Neural crest cell (in vitro differentiated cells): ENCODE measurements at regions not wholly inside any gene's neighbourhood (a gene's known extent, or its start where the extent isn't known, plus 50 kb on each side); places are given as distances from the start of the nearest gene placed in this dataset.

ENCODE experiments used
- DNase-seq: peaks from one replicate; pipeline ENCODE4 v3.0.0; 2021; ENCODE audit warnings: low read depth, mixed read lengths, low spot score
- H3K27ac Mint-ChIP-seq: one replicate; pipeline ENCODE4 v1.8.0; 2021; ENCODE audit warnings: mild to moderate bottlenecking, mixed read lengths; ENCODE audit not compliant: unreplicated experiment
- H3K27me3 Mint-ChIP-seq: 2 replicates; pipeline ENCODE4 v1.8.0; 2021; ENCODE audit warnings: low read depth, mild to moderate bottlenecking, mixed read lengths
- H3K36me3 Mint-ChIP-seq: 2 replicates; pipeline ENCODE4 v1.8.0; 2021; ENCODE audit warnings: low read depth, mild to moderate bottlenecking, mixed read lengths
- H3K4me1 Mint-ChIP-seq: 2 replicates; pipeline ENCODE4 v1.8.0; 2021; ENCODE audit warnings: mixed read lengths
- H3K4me3 Mint-ChIP-seq: one replicate; pipeline ENCODE4 v1.8.0; 2021; ENCODE audit warnings: mild to moderate bottlenecking, mixed read lengths
- H3K9me3 Mint-ChIP-seq: 2 replicates; pipeline ENCODE4 v1.8.0; 2021; ENCODE audit warnings: mixed read lengths
- TF ChIP-seq, protein P1 (sequence below): fragments of 200-600 bp; sonication (generic); conservative IDR thresholded peaks from 2 replicates; pipeline ENCODE4 v1.5.0; 2021; ENCODE audit warnings: antibody characterized with exemption, mild to moderate bottlenecking

DNA sequence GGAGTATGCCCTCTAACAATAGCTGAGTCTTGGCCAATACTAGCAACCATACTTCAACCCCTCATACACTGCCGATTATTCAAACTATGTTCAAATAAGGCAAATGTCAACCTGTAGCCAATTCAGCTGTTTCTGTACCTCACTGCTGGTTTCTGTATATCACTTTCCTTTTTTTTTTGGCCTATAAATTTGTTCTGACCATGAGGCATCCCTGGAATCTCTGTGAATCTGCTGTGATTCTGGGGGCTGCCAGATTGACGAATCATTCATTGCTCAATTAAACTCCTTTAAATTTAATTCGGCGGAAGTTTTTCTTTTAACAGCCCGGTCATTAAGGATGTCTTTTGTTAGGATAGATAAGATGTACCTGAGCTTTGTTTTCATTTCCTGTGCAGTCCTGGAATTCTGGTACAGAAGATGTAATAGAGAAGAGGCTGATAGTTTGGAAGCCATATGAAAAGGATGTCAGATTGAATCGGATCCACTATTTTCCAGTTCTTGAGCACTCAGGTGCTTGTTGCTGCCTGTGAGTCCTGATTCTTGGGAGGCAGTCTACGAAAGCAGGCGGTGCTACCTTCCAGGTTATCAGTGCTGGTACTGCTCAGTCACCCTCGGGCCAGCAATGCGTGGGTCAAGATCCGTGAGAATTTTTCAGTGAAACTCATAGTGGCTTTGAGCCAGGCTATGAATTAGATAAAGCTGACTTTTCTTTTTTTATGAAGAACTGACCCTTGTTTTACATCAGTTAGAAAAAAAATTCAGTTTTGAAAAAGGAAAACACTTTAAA is 106.2 kb upstream of the TUT7 start:
- Mint-ChIP-seq H3K4me3 (no peak overlapping the region), H3K27me3 (no peaks in the 10 kb centered on the region), H3K27ac (no peak overlapping the region), H3K36me3 (no peaks in the 10 kb centered on the region), H3K9me3 (no peaks in the 10 kb centered on the region), H3K4me1 (peaks cover 10% of the 10 kb centered on the region)
- TF ChIP-seq, protein P1, sequence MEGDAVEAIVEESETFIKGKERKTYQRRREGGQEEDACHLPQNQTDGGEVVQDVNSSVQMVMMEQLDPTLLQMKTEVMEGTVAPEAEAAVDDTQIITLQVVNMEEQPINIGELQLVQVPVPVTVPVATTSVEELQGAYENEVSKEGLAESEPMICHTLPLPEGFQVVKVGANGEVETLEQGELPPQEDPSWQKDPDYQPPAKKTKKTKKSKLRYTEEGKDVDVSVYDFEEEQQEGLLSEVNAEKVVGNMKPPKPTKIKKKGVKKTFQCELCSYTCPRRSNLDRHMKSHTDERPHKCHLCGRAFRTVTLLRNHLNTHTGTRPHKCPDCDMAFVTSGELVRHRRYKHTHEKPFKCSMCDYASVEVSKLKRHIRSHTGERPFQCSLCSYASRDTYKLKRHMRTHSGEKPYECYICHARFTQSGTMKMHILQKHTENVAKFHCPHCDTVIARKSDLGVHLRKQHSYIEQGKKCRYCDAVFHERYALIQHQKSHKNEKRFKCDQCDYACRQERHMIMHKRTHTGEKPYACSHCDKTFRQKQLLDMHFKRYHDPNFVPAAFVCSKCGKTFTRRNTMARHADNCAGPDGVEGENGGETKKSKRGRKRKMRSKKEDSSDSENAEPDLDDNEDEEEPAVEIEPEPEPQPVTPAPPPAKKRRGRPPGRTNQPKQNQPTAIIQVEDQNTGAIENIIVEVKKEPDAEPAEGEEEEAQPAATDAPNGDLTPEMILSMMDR, result no peak
- no peak for DNase-seq

DNA sequence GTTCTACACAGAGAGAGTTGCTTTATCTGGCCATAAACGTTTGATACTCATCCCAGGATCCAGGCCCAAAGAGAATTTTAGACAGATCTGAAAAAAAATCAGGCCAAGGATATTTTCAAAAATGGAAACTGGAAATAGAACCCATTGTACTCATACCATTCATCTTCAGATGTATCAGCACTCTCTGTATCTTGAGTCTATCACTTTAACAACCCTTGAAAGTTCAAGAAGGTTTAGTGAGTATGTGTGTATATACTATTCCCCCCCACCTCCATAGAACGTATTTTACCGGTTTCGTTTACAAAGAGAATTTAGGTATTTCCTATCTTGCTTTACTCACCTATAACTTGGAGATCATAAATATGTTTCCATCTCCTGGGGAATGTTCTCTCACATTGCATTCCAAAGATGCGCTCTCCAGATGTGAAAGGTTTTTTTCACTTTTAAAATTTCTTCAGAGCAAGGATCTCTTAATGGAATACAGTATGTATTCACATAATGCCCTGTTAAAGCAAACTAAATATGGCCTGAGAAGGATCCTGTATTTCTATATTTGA is 105.5 kb upstream of the TUT7 start:
- H3K4me1 Mint-ChIP-seq, result peaks cover 10% of the 10 kb centered on the region
- TF ChIP-seq, protein P1, result no peak
- no peaks in the 10 kb centered on the region for H3K27me3 Mint-ChIP-seq
- no peaks in the 10 kb centered on the region for H3K9me3 Mint-ChIP-seq
- H3K4me3 Mint-ChIP-seq, result no peak overlapping the region
- H3K36me3 Mint-ChIP-seq, result no peaks in the 10 kb centered on the region
- no peak for DNase-seq
- no peak overlapping the region for H3K27ac Mint-ChIP-seq

DNA sequence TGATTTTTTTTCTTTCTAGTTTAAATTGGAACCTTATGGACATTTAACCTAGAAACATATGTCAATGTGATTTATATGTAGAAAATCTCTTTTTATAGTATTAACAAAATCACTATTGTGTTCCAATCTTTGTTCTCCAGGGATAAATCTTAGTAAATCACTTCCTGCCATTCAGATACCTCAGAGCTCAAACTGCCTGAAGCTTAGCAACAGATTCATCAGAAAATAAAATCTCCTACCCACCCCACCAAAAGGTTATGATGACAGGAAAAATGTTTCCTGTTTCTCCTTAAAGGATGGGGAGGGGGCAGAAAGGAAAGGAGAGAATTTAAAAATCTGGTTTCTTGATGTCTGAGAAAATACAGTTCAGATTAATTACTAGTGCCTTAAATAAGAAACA is 105.0 kb upstream of the TUT7 start:
- H3K27me3 Mint-ChIP-seq, result no peaks in the 10 kb centered on the region
- H3K36me3 Mint-ChIP-seq, result no peaks in the 10 kb centered on the region
- no peak overlapping the region for H3K4me3 Mint-ChIP-seq
- TF ChIP-seq, protein P1, result no peak
- peaks cover 10% of the 10 kb centered on the region for H3K4me1 Mint-ChIP-seq
- no peak overlapping the region for H3K27ac Mint-ChIP-seq
- no peaks in the 10 kb centered on the region for H3K9me3 Mint-ChIP-seq
- no peak for DNase-seq

DNA sequence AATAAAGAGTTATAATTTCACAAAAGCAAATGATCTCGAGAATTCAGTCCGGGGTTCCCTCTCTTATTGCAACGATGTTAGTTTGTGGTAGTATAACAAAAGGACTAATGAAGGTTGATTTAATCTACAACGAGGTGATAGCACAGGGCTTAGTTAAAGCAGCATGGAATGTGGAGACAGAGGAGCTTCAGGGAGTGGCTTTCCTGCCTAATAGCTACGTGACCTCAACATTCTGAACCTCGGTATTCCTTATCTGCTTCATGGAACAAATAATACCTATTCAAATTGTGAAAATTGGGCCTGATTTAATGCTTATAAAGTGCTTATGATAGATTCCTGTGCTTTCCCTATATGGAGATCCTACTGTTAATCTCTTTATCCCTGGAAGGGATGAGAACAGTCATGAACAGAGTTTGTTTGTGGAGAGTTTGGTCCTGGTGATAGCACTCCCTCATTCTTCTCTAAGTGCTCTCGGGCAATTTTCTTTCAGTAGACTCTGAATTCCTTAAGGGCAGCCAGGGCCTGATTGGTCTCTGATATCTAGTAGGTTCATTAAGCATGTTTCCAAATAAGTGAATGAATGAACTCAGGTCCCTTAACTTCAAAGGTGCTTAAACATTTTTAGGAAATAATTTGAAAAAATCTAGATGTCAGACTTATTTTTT is 104.1 kb upstream of the TUT7 start:
- TF ChIP-seq, protein P1, result no peak
- no peaks in the 10 kb centered on the region for H3K9me3 Mint-ChIP-seq
- H3K27ac Mint-ChIP-seq, result no peak overlapping the region
- DNase-seq, result no peak
- H3K27me3 Mint-ChIP-seq, result no peaks in the 10 kb centered on the region
- H3K4me1 Mint-ChIP-seq, result peaks cover 10% of the 10 kb centered on the region
- H3K36me3 Mint-ChIP-seq, result no peaks in the 10 kb centered on the region
- H3K4me3 Mint-ChIP-seq, result no peak overlapping the region

DNA sequence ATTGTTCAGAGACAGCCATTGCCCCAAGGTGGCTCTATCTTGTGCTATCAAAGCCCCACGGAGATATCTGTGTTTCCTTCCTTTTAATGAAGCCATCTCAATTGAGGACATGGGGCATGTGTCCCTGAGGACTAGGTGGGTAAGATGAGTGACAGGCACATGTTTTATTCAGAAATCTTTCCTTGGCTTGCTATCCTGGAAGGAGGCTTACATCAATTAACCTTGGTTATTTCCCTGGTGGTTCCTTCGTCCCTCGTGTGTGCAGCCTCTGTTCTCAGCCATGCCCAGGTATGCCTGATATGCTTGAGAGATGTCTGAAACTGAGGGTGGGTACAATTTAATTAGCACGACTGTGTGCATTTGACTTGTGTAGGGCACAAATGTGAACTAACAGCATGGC is 102.2 kb upstream of the TUT7 start:
- H3K27ac Mint-ChIP-seq, result no peak overlapping the region
- TF ChIP-seq, protein P1, result no peak
- H3K4me1 Mint-ChIP-seq, result peaks cover 16% of the 10 kb centered on the region
- no peaks in the 10 kb centered on the region for H3K27me3 Mint-ChIP-seq
- no peak for DNase-seq
- H3K9me3 Mint-ChIP-seq, result no peaks in the 10 kb centered on the region
- H3K36me3 Mint-ChIP-seq, result no peaks in the 10 kb centered on the region
- H3K4me3 Mint-ChIP-seq, result no peak overlapping the region
